H9 (cell line): ENCODE measurements at regions not wholly inside any gene's neighbourhood (a gene's known extent, or its start where the extent isn't known, plus 50 kb on each side); places are given as distances from the start of the nearest gene placed in this dataset.

Experiments
- DNase-seq: peaks from one replicate; pipeline ENCODE4 v3.0.0-alpha.2; 2017
- H2AFZ ChIP-seq: one replicate; pipeline ENCODE4 v1.6.1; 2013; ENCODE audit warnings: mild to moderate bottlenecking, low read length, control low read depth, moderate library complexity
- H2AK5ac ChIP-seq: 2 replicates; pipeline ENCODE4 v1.6.1; 2013; ENCODE audit warnings: low read length, control low read depth, mixed read lengths; ENCODE audit not compliant: insufficient read length
- H2BK120ac ChIP-seq: one replicate; pipeline ENCODE4 v1.6.1; 2013; ENCODE audit warnings: low read depth, mild to moderate bottlenecking, low read length, control low read depth, inconsistent platforms; ENCODE audit not compliant: poor library complexity, severe bottlenecking
- H2BK12ac ChIP-seq: 2 replicates; pipeline ENCODE4 v1.6.1; 2013; ENCODE audit warnings: low read length, control low read depth, mixed read lengths, low read depth; ENCODE audit not compliant: insufficient read length
- H2BK15ac ChIP-seq: 2 replicates; pipeline ENCODE4 v1.6.1; 2013; ENCODE audit warnings: low read depth, low read length, control low read depth
- H2BK20ac ChIP-seq: one replicate; pipeline ENCODE4 v1.6.1; 2013; ENCODE audit warnings: low read depth, mild to moderate bottlenecking, low read length, control low read depth, inconsistent platforms; ENCODE audit not compliant: poor library complexity, severe bottlenecking
- H2BK5ac ChIP-seq: 2 replicates; pipeline ENCODE4 v1.6.1; 2013; ENCODE audit warnings: low read length, control low read depth, mixed read lengths; ENCODE audit not compliant: insufficient read length
- H3K14ac ChIP-seq: 2 replicates; pipeline ENCODE4 v1.6.1; 2013; ENCODE audit warnings: low read length, control low read depth; ENCODE audit not compliant: insufficient read depth
- H3K18ac ChIP-seq: 2 replicates; pipeline ENCODE4 v1.6.1; 2013; ENCODE audit warnings: low read depth, mild to moderate bottlenecking, mixed read lengths, low read length, control low read depth; ENCODE audit not compliant: insufficient read length
- H3K23ac ChIP-seq: 2 replicates; pipeline ENCODE4 v1.6.1; 2013; ENCODE audit warnings: low read length, control low read depth, mixed read lengths, low read depth; ENCODE audit not compliant: insufficient read length
- H3K23me2 ChIP-seq: 2 replicates; pipeline ENCODE4 v1.6.1; 2013; ENCODE audit warnings: low read depth, mild to moderate bottlenecking, mixed read lengths, low read length, control low read depth; ENCODE audit not compliant: insufficient read length, poor library complexity, severe bottlenecking
- H3K27ac ChIP-seq: 2 replicates; pipeline ENCODE4 v1.5.1; 2013; ENCODE audit warnings: low read length, control low read depth, mixed read lengths, low read depth; ENCODE audit not compliant: insufficient read length
- H3K27me3 ChIP-seq: 2 replicates; pipeline ENCODE4 v1.6.1; 2013; ENCODE audit warnings: low read length, control low read depth, inconsistent platforms; ENCODE audit not compliant: insufficient read depth
- H3K4ac ChIP-seq: 2 replicates; pipeline ENCODE4 v1.6.1; 2013; ENCODE audit warnings: low read depth, mild to moderate bottlenecking, control low read depth, inconsistent platforms, low read length, moderate library complexity
- H3K4me1 ChIP-seq: 2 replicates; pipeline ENCODE4 v1.6.1; 2013; ENCODE audit warnings: low read length, control low read depth, inconsistent platforms; ENCODE audit not compliant: insufficient read depth
- H3K4me2 ChIP-seq: 2 replicates; pipeline ENCODE4 v1.6.1; 2013; ENCODE audit warnings: low read length, control low read depth, mixed read lengths; ENCODE audit not compliant: insufficient read length, insufficient read depth
- H3K56ac ChIP-seq: 2 replicates; pipeline ENCODE4 v1.6.1; 2013; ENCODE audit warnings: low read depth, mild to moderate bottlenecking, mixed read lengths, low read length, control low read depth; ENCODE audit not compliant: insufficient read length
- H3K79me1 ChIP-seq: 2 replicates; pipeline ENCODE4 v1.6.1; 2013; ENCODE audit warnings: low read depth, mild to moderate bottlenecking, moderate library complexity, low read length, control low read depth, inconsistent platforms; ENCODE audit not compliant: insufficient read depth, poor library complexity, severe bottlenecking
- H3K79me2 ChIP-seq: 2 replicates; pipeline ENCODE4 v1.6.1; 2013; ENCODE audit warnings: low read length, control low read depth, inconsistent platforms; ENCODE audit not compliant: insufficient read depth
- H3K9ac ChIP-seq: 2 replicates; pipeline ENCODE4 v1.6.1; 2013; ENCODE audit warnings: low read length, control low read depth, mixed read lengths; ENCODE audit not compliant: insufficient read length; ENCODE audit errors: extremely low read depth
- H3K9me3 ChIP-seq: one replicate; pipeline ENCODE4 v1.6.1; 2013; ENCODE audit warnings: low read depth, low read length, inconsistent platforms; ENCODE audit not compliant: control insufficient read depth
- H3T11ph ChIP-seq: one replicate; pipeline ENCODE4 v1.6.1; 2013; ENCODE audit warnings: mild to moderate bottlenecking, low read length, control low read depth, inconsistent platforms
- H4K20me1 ChIP-seq: one replicate; pipeline ENCODE4 v1.6.1; 2013; ENCODE audit not compliant: control insufficient read depth, insufficient read length, insufficient read depth
- H4K5ac ChIP-seq: 2 replicates; pipeline ENCODE4 v1.6.1; 2013; ENCODE audit warnings: low read depth, mild to moderate bottlenecking, mixed read lengths, low read length, control low read depth; ENCODE audit not compliant: insufficient read length
- H4K8ac ChIP-seq: replicated peaks from 2 replicates; pipeline ENCODE4 v1.6.1; 2013; ENCODE audit warnings: low read length, control low read depth, mixed read lengths, low read depth; ENCODE audit not compliant: insufficient read length
- H4K91ac ChIP-seq: 2 replicates; pipeline ENCODE4 v1.6.1; 2013; ENCODE audit warnings: low read depth, mild to moderate bottlenecking, moderate library complexity, mixed read lengths, low read length, control low read depth; ENCODE audit not compliant: insufficient read length
- H3K27ac Mint-ChIP-seq, 3 experiments: 2 replicates in 2 of 3; 3 replicates in 1 of 3; pipeline ENCODE4 v1.8.0; 2020 to 2021; ENCODE audit warnings: mixed read lengths in 3 of 3, mild to moderate bottlenecking in 1 of 3, moderate library complexity in 1 of 3
- H3K27me3 Mint-ChIP-seq: 2 replicates; pipeline ENCODE4 v1.8.0; 2021; ENCODE audit warnings: low read depth, mild to moderate bottlenecking, moderate library complexity, mixed read lengths
- H3K36me3 Mint-ChIP-seq, 3 experiments: 2 replicates in 2 of 3; 3 replicates in 1 of 3; pipeline ENCODE4 v1.8.0; 2020 to 2021; ENCODE audit warnings: low read depth in 3 of 3, mixed read lengths in 3 of 3; ENCODE audit not compliant: insufficient read depth in 1 of 3
- H3K4me1 Mint-ChIP-seq, 2 experiments: 2 replicates each; pipeline ENCODE4 v1.8.0; 2020; ENCODE audit warnings: mixed read lengths in 2 of 2
- H3K4me3 Mint-ChIP-seq, 2 experiments: 2 replicates in 1 of 2; 3 replicates in 1 of 2; pipeline ENCODE4 v1.8.0; 2020 to 2021; ENCODE audit warnings: mild to moderate bottlenecking in 2 of 2, mixed read lengths in 2 of 2, moderate library complexity in 1 of 2
- H3K9me3 Mint-ChIP-seq, 2 experiments: 2 replicates in 1 of 2; 3 replicates in 1 of 2; pipeline ENCODE4 v1.8.0; 2020; ENCODE audit warnings: mild to moderate bottlenecking in 2 of 2, mixed read lengths in 2 of 2, moderate library complexity in 1 of 2
- WGBS: extraction: QIAGEN DNeasy Blood & Tissue Kit; methylation state at CpG from one replicate; pipeline ENCODE4 v1.1.7; 2013; ENCODE audit warnings: missing lambda C conversion rate, low lambda C conversion rate, mixed read lengths; ENCODE audit not compliant: insufficient read length; ENCODE audit errors: extremely low coverage; 5-methylcytosine and 5-hydroxymethylcytosine counted together
- TF ChIP-seq, protein P1 (sequence below): fragments of 200-600 bp; sonication (generic); conservative IDR thresholded peaks from 3 replicates; pipeline ENCODE4 v1.8.0; 2021; ENCODE audit warnings: antibody characterized with exemption, mild to moderate bottlenecking

DNA sequence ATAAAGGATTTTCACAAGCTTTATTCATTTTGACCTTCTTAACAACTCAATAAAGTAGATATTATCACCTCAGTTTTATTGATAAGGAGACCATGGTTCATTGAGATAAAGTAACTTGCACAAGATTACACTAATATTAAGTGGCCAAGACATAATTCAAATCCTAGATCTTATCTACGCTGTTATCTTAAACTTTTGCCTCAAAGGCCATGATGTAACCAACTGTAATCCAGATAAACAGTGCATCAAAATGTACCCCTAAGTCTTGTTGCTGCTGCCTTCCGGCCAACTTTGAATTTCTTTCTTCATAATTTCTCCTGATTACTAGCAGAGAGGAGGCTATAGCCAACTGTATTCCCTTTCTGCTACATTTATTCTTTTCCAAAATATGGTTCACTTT, 1094.8 kb upstream of the PIK3C3 start:
- WGBS, result no CpG with 5 or more reads among the region's 2 CpGs
- no peak overlapping the region for H2AFZ ChIP-seq
- no peak overlapping the region for H4K91ac ChIP-seq
- H2BK12ac ChIP-seq, result no peak overlapping the region
- no peak overlapping the region for H3K56ac ChIP-seq
- DNase-seq, result no peak
- H3K9ac ChIP-seq, result no peak overlapping the region
- H2BK5ac ChIP-seq, result no peak overlapping the region
- Mint-ChIP-seq H3K27ac (no peak overlapping the region), H3K9me3 (no peaks in the 10 kb centered on the region), H3K27me3 (no peaks in the 10 kb centered on the region), H3K4me1 (peaks cover 8 to 17% of the 10 kb centered on the region in 2 experiments), H3K4me3 (no peak overlapping the region), H3K36me3 (no peaks in the 10 kb centered on the region)
- H3K79me1 ChIP-seq, result no peaks in the 10 kb centered on the region
- H3K9me3 ChIP-seq, result no peaks in the 10 kb centered on the region
- H3K23ac ChIP-seq, result no peak overlapping the region
- H3K4me1 ChIP-seq, result no peaks in the 10 kb centered on the region
- no peaks in the 10 kb centered on the region for H3K79me2 ChIP-seq
- no peak overlapping the region for H3K4ac ChIP-seq
- H3K27ac ChIP-seq, result no peak overlapping the region
- no peak overlapping the region for H4K5ac ChIP-seq
- TF ChIP-seq, protein P1, sequence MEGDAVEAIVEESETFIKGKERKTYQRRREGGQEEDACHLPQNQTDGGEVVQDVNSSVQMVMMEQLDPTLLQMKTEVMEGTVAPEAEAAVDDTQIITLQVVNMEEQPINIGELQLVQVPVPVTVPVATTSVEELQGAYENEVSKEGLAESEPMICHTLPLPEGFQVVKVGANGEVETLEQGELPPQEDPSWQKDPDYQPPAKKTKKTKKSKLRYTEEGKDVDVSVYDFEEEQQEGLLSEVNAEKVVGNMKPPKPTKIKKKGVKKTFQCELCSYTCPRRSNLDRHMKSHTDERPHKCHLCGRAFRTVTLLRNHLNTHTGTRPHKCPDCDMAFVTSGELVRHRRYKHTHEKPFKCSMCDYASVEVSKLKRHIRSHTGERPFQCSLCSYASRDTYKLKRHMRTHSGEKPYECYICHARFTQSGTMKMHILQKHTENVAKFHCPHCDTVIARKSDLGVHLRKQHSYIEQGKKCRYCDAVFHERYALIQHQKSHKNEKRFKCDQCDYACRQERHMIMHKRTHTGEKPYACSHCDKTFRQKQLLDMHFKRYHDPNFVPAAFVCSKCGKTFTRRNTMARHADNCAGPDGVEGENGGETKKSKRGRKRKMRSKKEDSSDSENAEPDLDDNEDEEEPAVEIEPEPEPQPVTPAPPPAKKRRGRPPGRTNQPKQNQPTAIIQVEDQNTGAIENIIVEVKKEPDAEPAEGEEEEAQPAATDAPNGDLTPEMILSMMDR, result no peak
- H4K20me1 ChIP-seq, result no peaks in the 10 kb centered on the region
- H2BK20ac ChIP-seq, result no peak overlapping the region
- H3K23me2 ChIP-seq, result no peaks in the 10 kb centered on the region
- H3K27me3 ChIP-seq, result no peaks in the 10 kb centered on the region
- H3K4me2 ChIP-seq, result no peak overlapping the region
- H3K14ac ChIP-seq, result no peak overlapping the region
- H3T11ph ChIP-seq, result no peak overlapping the region
- H2BK15ac ChIP-seq, result no peak overlapping the region
- no peak overlapping the region for H3K18ac ChIP-seq
- no peak overlapping the region for H2BK120ac ChIP-seq
- no peak overlapping the region for H2AK5ac ChIP-seq
- H4K8ac ChIP-seq, result no peak overlapping the region
